Loucy (cell line): ENCODE measurements at regions not wholly inside any gene's neighbourhood (a gene's known extent, or its start where the extent isn't known, plus 50 kb on each side); places are given as distances from the start of the nearest gene placed in this dataset.

Source experiments
- H2AFZ ChIP-seq: fragments of 200-600 bp; sonication (generic); 2 replicates; pipeline ENCODE4 v1.6.0; 2016; ENCODE audit warnings: antibody characterized with exemption, mild to moderate bottlenecking, low read length, moderate library complexity
- H3F3A ChIP-seq: fragments of 200-600 bp; 2 replicates; pipeline ENCODE4 v1.6.0; 2016; ENCODE audit warnings: antibody characterized with exemption, low read depth, mild to moderate bottlenecking
- H3K27me3 ChIP-seq: fragments of 200-600 bp; sonication (generic); 2 replicates; pipeline ENCODE4 v1.6.1; 2014; ENCODE audit warnings: low read length, mild to moderate bottlenecking; ENCODE audit not compliant: insufficient read depth, poor library complexity, severe bottlenecking
- H3K36me3 ChIP-seq: fragments of 200-600 bp; sonication (generic); 2 replicates; pipeline ENCODE4 v1.6.1; 2016; ENCODE audit warnings: low read length; ENCODE audit not compliant: insufficient read depth
- H3K4me1 ChIP-seq: fragments of 200-600 bp; sonication (generic); 2 replicates; pipeline ENCODE4 v1.5.1; 2014; ENCODE audit warnings: low read length, mild to moderate bottlenecking; ENCODE audit not compliant: insufficient read depth, poor library complexity, severe bottlenecking
- H3K4me2 ChIP-seq: fragments of 200-600 bp; sonication (generic); 2 replicates; pipeline ENCODE4 v1.6.0; 2014; ENCODE audit warnings: antibody characterized with exemption, low read length, low read depth, mild to moderate bottlenecking; ENCODE audit not compliant: poor library complexity, severe bottlenecking
- H3K4me3 ChIP-seq: fragments of 200-600 bp; sonication (generic); 2 replicates; pipeline ENCODE4 v1.5.1; 2014; ENCODE audit warnings: low read length, mild to moderate bottlenecking, mixed read lengths; ENCODE audit not compliant: poor library complexity, severe bottlenecking
- H3K79me2 ChIP-seq: fragments of 200-600 bp; sonication (generic); 2 replicates; pipeline ENCODE4 v1.6.1; 2014; ENCODE audit warnings: low read length; ENCODE audit not compliant: insufficient read depth
- H3K9ac ChIP-seq: fragments of 200-600 bp; sonication (generic); 2 replicates; pipeline ENCODE4 v1.6.0; 2014; ENCODE audit warnings: mild to moderate bottlenecking, low read depth, low read length, moderate library complexity; ENCODE audit not compliant: poor library complexity, severe bottlenecking
- H3K9me2 ChIP-seq: fragments of 200-600 bp; sonication (generic); replicated peaks from 2 replicates; pipeline ENCODE4 v1.6.1; 2016; ENCODE audit warnings: low read depth, low read length, mixed read lengths
- H3K9me3 ChIP-seq: fragments of 200-600 bp; sonication (generic); 2 replicates; pipeline ENCODE4 v1.6.1; 2014; ENCODE audit warnings: mild to moderate bottlenecking, antibody characterized with exemption, low read length, low read depth; ENCODE audit not compliant: insufficient read depth
- H4K20me1 ChIP-seq: fragments of 200-600 bp; sonication (generic); 2 replicates; pipeline ENCODE4 v1.6.0; 2014; ENCODE audit warnings: antibody characterized with exemption, low read length, mild to moderate bottlenecking; ENCODE audit not compliant: insufficient read depth, poor library complexity, severe bottlenecking
- EZH2phosphoT487 ChIP-seq: fragments of 200-600 bp; IDR thresholded peaks from 2 replicates; pipeline ENCODE4 v1.6.1; 2018; ENCODE audit warnings: antibody characterized with exemption, mild to moderate bottlenecking, moderate library complexity, borderline replicate concordance
- TF ChIP-seq, protein P1 (sequence below): fragments of 200-600 bp; sonication (generic); conservative IDR thresholded peaks from 2 replicates; pipeline ENCODE4 v1.5.1; 2014; ENCODE audit warnings: mild to moderate bottlenecking, antibody characterized with exemption, low read length

DNA sequence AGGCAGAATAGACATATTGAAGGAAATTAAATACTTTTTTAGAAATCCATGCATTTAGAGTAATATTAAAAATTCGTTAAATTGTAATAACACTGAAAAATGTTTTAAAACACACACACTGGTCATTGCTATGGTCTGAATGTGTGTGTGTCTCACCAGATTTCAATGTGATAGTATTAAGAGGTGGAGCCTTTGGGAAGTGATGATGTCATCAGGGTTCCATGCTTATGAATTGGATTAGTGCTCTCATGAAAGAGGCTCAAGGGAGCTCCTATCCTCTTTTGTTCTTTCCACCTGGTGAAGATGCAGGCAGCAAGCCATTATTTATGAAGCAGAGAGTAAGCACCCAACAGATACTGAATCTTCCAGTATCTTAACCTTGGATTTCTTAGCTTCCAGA, 441.8 kb downstream of the CDH2 start:
- Histone ChIP-seq H3K4me1 (no peaks in the 10 kb centered on the region), H3K79me2 (no peaks in the 10 kb centered on the region), H3K9ac (no peak overlapping the region), H3K9me2 (no peaks in the 10 kb centered on the region), H3K4me3 (no peak overlapping the region), H3K4me2 (no peak overlapping the region), H2AFZ (no peak overlapping the region), H3K9me3 (no peaks in the 10 kb centered on the region), H3F3A (no peaks in the 10 kb centered on the region), H4K20me1 (no peaks in the 10 kb centered on the region), H3K27me3 (no peaks in the 10 kb centered on the region), H3K36me3 (no peaks in the 10 kb centered on the region)
- no peak for TF ChIP-seq EZH2phosphoT487
- TF ChIP-seq, protein P1, sequence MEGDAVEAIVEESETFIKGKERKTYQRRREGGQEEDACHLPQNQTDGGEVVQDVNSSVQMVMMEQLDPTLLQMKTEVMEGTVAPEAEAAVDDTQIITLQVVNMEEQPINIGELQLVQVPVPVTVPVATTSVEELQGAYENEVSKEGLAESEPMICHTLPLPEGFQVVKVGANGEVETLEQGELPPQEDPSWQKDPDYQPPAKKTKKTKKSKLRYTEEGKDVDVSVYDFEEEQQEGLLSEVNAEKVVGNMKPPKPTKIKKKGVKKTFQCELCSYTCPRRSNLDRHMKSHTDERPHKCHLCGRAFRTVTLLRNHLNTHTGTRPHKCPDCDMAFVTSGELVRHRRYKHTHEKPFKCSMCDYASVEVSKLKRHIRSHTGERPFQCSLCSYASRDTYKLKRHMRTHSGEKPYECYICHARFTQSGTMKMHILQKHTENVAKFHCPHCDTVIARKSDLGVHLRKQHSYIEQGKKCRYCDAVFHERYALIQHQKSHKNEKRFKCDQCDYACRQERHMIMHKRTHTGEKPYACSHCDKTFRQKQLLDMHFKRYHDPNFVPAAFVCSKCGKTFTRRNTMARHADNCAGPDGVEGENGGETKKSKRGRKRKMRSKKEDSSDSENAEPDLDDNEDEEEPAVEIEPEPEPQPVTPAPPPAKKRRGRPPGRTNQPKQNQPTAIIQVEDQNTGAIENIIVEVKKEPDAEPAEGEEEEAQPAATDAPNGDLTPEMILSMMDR = no peak

DNA sequence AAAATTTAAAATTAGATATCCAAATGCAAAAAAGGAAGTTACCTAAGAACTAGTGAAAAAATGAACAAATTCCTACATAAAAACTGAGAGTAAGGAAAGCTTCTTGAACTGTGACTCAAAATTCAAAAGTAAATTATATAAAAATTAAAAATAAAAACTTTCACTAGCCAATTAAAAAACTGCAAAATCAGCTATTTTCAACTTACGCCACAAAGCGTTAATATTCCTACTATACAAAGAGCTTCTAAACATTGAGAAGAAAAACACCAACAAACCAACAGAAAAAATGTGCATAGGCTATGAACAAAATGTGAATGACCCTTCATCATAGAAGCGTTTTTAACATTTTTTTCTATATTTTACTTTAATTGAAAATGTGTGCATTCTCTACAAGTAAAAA, 445.7 kb downstream of the CDH2 start:
- no peak overlapping the region for H3K4me2 ChIP-seq
- no peak overlapping the region for H3K4me3 ChIP-seq
- H3K9me2 ChIP-seq = no peaks in the 10 kb centered on the region
- no peaks in the 10 kb centered on the region for H3K79me2 ChIP-seq
- H3K36me3 ChIP-seq = no peaks in the 10 kb centered on the region
- TF ChIP-seq EZH2phosphoT487 = no peak
- TF ChIP-seq, protein P1 = no peak
- no peaks in the 10 kb centered on the region for H4K20me1 ChIP-seq
- H3K9ac ChIP-seq = no peak overlapping the region
- H2AFZ ChIP-seq = no peak overlapping the region
- no peaks in the 10 kb centered on the region for H3K27me3 ChIP-seq
- peaks cover 11% of the 10 kb centered on the region for H3K9me3 ChIP-seq
- H3F3A ChIP-seq = no peaks in the 10 kb centered on the region
- H3K4me1 ChIP-seq = no peaks in the 10 kb centered on the region

DNA sequence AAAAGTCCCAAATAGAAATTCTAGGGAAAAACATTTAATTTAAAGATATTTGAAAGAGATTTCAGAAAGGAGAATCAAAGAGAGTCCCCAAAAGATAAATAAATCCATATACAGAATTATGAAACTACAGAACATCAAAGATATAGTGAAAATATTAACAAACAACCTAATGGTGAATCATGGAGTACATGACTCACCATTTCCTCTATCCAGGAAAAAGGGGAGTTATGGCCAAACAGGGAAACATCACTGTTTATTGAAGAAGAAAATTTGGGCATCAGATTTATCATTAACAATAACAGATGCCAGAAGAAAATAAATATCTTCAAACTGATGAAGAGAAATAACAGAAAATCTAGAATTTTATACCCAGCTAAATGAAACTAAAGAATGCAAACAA, 448.3 kb downstream of the CDH2 start:
- H2AFZ ChIP-seq = no peak overlapping the region
- no peak overlapping the region for H3K4me2 ChIP-seq
- no peaks in the 10 kb centered on the region for H3K27me3 ChIP-seq
- H3K4me1 ChIP-seq = no peaks in the 10 kb centered on the region
- no peaks in the 10 kb centered on the region for H3K36me3 ChIP-seq
- no peaks in the 10 kb centered on the region for H3F3A ChIP-seq
- no peak overlapping the region for H3K9ac ChIP-seq
- H3K4me3 ChIP-seq = no peak overlapping the region
- no peaks in the 10 kb centered on the region for H3K79me2 ChIP-seq
- TF ChIP-seq, protein P1 = no peak
- no peak for TF ChIP-seq EZH2phosphoT487
- H3K9me2 ChIP-seq = no peaks in the 10 kb centered on the region
- no peaks in the 10 kb centered on the region for H4K20me1 ChIP-seq
- H3K9me3 ChIP-seq = peaks cover 11% of the 10 kb centered on the region
